H9 (cell line): ENCODE measurements at regions not wholly inside any gene's neighbourhood (a gene's known extent, or its start where the extent isn't known, plus 50 kb on each side); places are given as distances from the start of the nearest gene placed in this dataset.

Experiments
- DNase-seq: peaks from one replicate; pipeline ENCODE4 v3.0.0-alpha.2; 2017
- H2AFZ ChIP-seq: one replicate; pipeline ENCODE4 v1.6.1; 2013; ENCODE audit warnings: mild to moderate bottlenecking, low read length, control low read depth, moderate library complexity
- H2AK5ac ChIP-seq: 2 replicates; pipeline ENCODE4 v1.6.1; 2013; ENCODE audit warnings: low read length, control low read depth, mixed read lengths; ENCODE audit not compliant: insufficient read length
- H2BK120ac ChIP-seq: one replicate; pipeline ENCODE4 v1.6.1; 2013; ENCODE audit warnings: low read depth, mild to moderate bottlenecking, low read length, control low read depth, inconsistent platforms; ENCODE audit not compliant: poor library complexity, severe bottlenecking
- H2BK12ac ChIP-seq: 2 replicates; pipeline ENCODE4 v1.6.1; 2013; ENCODE audit warnings: low read length, control low read depth, mixed read lengths, low read depth; ENCODE audit not compliant: insufficient read length
- H2BK15ac ChIP-seq: 2 replicates; pipeline ENCODE4 v1.6.1; 2013; ENCODE audit warnings: low read depth, low read length, control low read depth
- H2BK20ac ChIP-seq: one replicate; pipeline ENCODE4 v1.6.1; 2013; ENCODE audit warnings: low read depth, mild to moderate bottlenecking, low read length, control low read depth, inconsistent platforms; ENCODE audit not compliant: poor library complexity, severe bottlenecking
- H2BK5ac ChIP-seq: 2 replicates; pipeline ENCODE4 v1.6.1; 2013; ENCODE audit warnings: low read length, control low read depth, mixed read lengths; ENCODE audit not compliant: insufficient read length
- H3K14ac ChIP-seq: 2 replicates; pipeline ENCODE4 v1.6.1; 2013; ENCODE audit warnings: low read length, control low read depth; ENCODE audit not compliant: insufficient read depth
- H3K18ac ChIP-seq: 2 replicates; pipeline ENCODE4 v1.6.1; 2013; ENCODE audit warnings: low read depth, mild to moderate bottlenecking, mixed read lengths, low read length, control low read depth; ENCODE audit not compliant: insufficient read length
- H3K23ac ChIP-seq: 2 replicates; pipeline ENCODE4 v1.6.1; 2013; ENCODE audit warnings: low read length, control low read depth, mixed read lengths, low read depth; ENCODE audit not compliant: insufficient read length
- H3K23me2 ChIP-seq: 2 replicates; pipeline ENCODE4 v1.6.1; 2013; ENCODE audit warnings: low read depth, mild to moderate bottlenecking, mixed read lengths, low read length, control low read depth; ENCODE audit not compliant: insufficient read length, poor library complexity, severe bottlenecking
- H3K27ac ChIP-seq: 2 replicates; pipeline ENCODE4 v1.5.1; 2013; ENCODE audit warnings: low read length, control low read depth, mixed read lengths, low read depth; ENCODE audit not compliant: insufficient read length
- H3K27me3 ChIP-seq: 2 replicates; pipeline ENCODE4 v1.6.1; 2013; ENCODE audit warnings: low read length, control low read depth, inconsistent platforms; ENCODE audit not compliant: insufficient read depth
- H3K4ac ChIP-seq: 2 replicates; pipeline ENCODE4 v1.6.1; 2013; ENCODE audit warnings: low read depth, mild to moderate bottlenecking, control low read depth, inconsistent platforms, low read length, moderate library complexity
- H3K4me1 ChIP-seq: 2 replicates; pipeline ENCODE4 v1.6.1; 2013; ENCODE audit warnings: low read length, control low read depth, inconsistent platforms; ENCODE audit not compliant: insufficient read depth
- H3K4me2 ChIP-seq: 2 replicates; pipeline ENCODE4 v1.6.1; 2013; ENCODE audit warnings: low read length, control low read depth, mixed read lengths; ENCODE audit not compliant: insufficient read length, insufficient read depth
- H3K56ac ChIP-seq: 2 replicates; pipeline ENCODE4 v1.6.1; 2013; ENCODE audit warnings: low read depth, mild to moderate bottlenecking, mixed read lengths, low read length, control low read depth; ENCODE audit not compliant: insufficient read length
- H3K79me1 ChIP-seq: 2 replicates; pipeline ENCODE4 v1.6.1; 2013; ENCODE audit warnings: low read depth, mild to moderate bottlenecking, moderate library complexity, low read length, control low read depth, inconsistent platforms; ENCODE audit not compliant: insufficient read depth, poor library complexity, severe bottlenecking
- H3K79me2 ChIP-seq: 2 replicates; pipeline ENCODE4 v1.6.1; 2013; ENCODE audit warnings: low read length, control low read depth, inconsistent platforms; ENCODE audit not compliant: insufficient read depth
- H3K9ac ChIP-seq: 2 replicates; pipeline ENCODE4 v1.6.1; 2013; ENCODE audit warnings: low read length, control low read depth, mixed read lengths; ENCODE audit not compliant: insufficient read length; ENCODE audit errors: extremely low read depth
- H3K9me3 ChIP-seq: one replicate; pipeline ENCODE4 v1.6.1; 2013; ENCODE audit warnings: low read depth, low read length, inconsistent platforms; ENCODE audit not compliant: control insufficient read depth
- H3T11ph ChIP-seq: one replicate; pipeline ENCODE4 v1.6.1; 2013; ENCODE audit warnings: mild to moderate bottlenecking, low read length, control low read depth, inconsistent platforms
- H4K20me1 ChIP-seq: one replicate; pipeline ENCODE4 v1.6.1; 2013; ENCODE audit not compliant: control insufficient read depth, insufficient read length, insufficient read depth
- H4K5ac ChIP-seq: 2 replicates; pipeline ENCODE4 v1.6.1; 2013; ENCODE audit warnings: low read depth, mild to moderate bottlenecking, mixed read lengths, low read length, control low read depth; ENCODE audit not compliant: insufficient read length
- H4K8ac ChIP-seq: replicated peaks from 2 replicates; pipeline ENCODE4 v1.6.1; 2013; ENCODE audit warnings: low read length, control low read depth, mixed read lengths, low read depth; ENCODE audit not compliant: insufficient read length
- H4K91ac ChIP-seq: 2 replicates; pipeline ENCODE4 v1.6.1; 2013; ENCODE audit warnings: low read depth, mild to moderate bottlenecking, moderate library complexity, mixed read lengths, low read length, control low read depth; ENCODE audit not compliant: insufficient read length
- H3K27ac Mint-ChIP-seq, 3 experiments: 2 replicates in 2 of 3; 3 replicates in 1 of 3; pipeline ENCODE4 v1.8.0; 2020 to 2021; ENCODE audit warnings: mixed read lengths in 3 of 3, mild to moderate bottlenecking in 1 of 3, moderate library complexity in 1 of 3
- H3K27me3 Mint-ChIP-seq: 2 replicates; pipeline ENCODE4 v1.8.0; 2021; ENCODE audit warnings: low read depth, mild to moderate bottlenecking, moderate library complexity, mixed read lengths
- H3K36me3 Mint-ChIP-seq, 3 experiments: 2 replicates in 2 of 3; 3 replicates in 1 of 3; pipeline ENCODE4 v1.8.0; 2020 to 2021; ENCODE audit warnings: low read depth in 3 of 3, mixed read lengths in 3 of 3; ENCODE audit not compliant: insufficient read depth in 1 of 3
- H3K4me1 Mint-ChIP-seq, 2 experiments: 2 replicates each; pipeline ENCODE4 v1.8.0; 2020; ENCODE audit warnings: mixed read lengths in 2 of 2
- H3K4me3 Mint-ChIP-seq, 2 experiments: 2 replicates in 1 of 2; 3 replicates in 1 of 2; pipeline ENCODE4 v1.8.0; 2020 to 2021; ENCODE audit warnings: mild to moderate bottlenecking in 2 of 2, mixed read lengths in 2 of 2, moderate library complexity in 1 of 2
- H3K9me3 Mint-ChIP-seq, 2 experiments: 2 replicates in 1 of 2; 3 replicates in 1 of 2; pipeline ENCODE4 v1.8.0; 2020; ENCODE audit warnings: mild to moderate bottlenecking in 2 of 2, mixed read lengths in 2 of 2, moderate library complexity in 1 of 2
- WGBS: extraction: QIAGEN DNeasy Blood & Tissue Kit; methylation state at CpG from one replicate; pipeline ENCODE4 v1.1.7; 2013; ENCODE audit warnings: missing lambda C conversion rate, low lambda C conversion rate, mixed read lengths; ENCODE audit not compliant: insufficient read length; ENCODE audit errors: extremely low coverage; 5-methylcytosine and 5-hydroxymethylcytosine counted together
- TF ChIP-seq, protein P1 (sequence below): fragments of 200-600 bp; sonication (generic); conservative IDR thresholded peaks from 3 replicates; pipeline ENCODE4 v1.8.0; 2021; ENCODE audit warnings: antibody characterized with exemption, mild to moderate bottlenecking

DNA sequence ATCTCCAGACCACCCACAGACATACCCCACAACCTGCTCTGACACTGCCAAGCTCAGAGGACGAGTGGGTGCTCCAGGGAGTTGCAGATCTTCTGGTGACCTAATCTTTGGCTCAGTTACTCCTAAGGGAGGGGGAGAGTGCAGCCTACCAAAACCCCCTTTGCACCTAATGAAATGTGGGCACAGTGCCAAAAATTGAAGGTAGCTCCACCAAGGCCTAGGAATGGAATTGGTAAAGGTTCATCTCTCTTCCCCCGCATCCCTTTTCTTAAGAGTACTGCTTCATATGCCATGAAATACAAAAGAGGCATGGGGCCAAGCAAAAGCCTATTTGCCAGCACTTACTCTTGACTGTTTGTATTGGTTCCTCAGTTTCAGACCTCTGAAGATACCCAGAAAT, 491.0 kb downstream of the NAF1 start:
- no peaks in the 10 kb centered on the region for H3K4me1 Mint-ChIP-seq

More for the DNA sequence above, 491.0 kb downstream of the NAF1 start:
- Mint-ChIP-seq H3K27me3 (no peaks in the 10 kb centered on the region; the same call in 1 of the 2 replicates), H3K36me3 (peaks cover 0 to 15% (median 0%) of the 10 kb centered on the region in 3 experiments; a peak in 3 of 7 replicates), H3K9me3 (peaks cover 9 to 11% of the 10 kb centered on the region in 2 experiments), H3K4me3 (no peak overlapping the region), H3K27ac (no peak overlapping the region)
- Histone ChIP-seq H3K23me2 (no peaks in the 10 kb centered on the region), H3K9me3 (no peaks in the 10 kb centered on the region), H3K4me2 (no peak overlapping the region), H2AK5ac (no peak overlapping the region), H3K79me2 (no peaks in the 10 kb centered on the region), H2BK120ac (no peak overlapping the region), H4K91ac (no peak overlapping the region), H2BK15ac (no peak overlapping the region), H4K20me1 (no peaks in the 10 kb centered on the region), H3K4me1 (no peaks in the 10 kb centered on the region), H3K9ac (no peak overlapping the region), H3K4ac (no peak overlapping the region), H2BK12ac (no peak overlapping the region), H2AFZ (no peak overlapping the region), H3K14ac (no peak overlapping the region), H3K18ac (no peak overlapping the region), H2BK5ac (no peak overlapping the region), H3K79me1 (no peaks in the 10 kb centered on the region), H3K27ac (no peak overlapping the region), H3K23ac (no peak overlapping the region), H3K27me3 (no peaks in the 10 kb centered on the region), H4K5ac (no peak overlapping the region), H3T11ph (no peak overlapping the region), H3K56ac (no peak overlapping the region), H4K8ac (no peak overlapping the region), H2BK20ac (no peak overlapping the region)
- DNase-seq, result no peak
- TF ChIP-seq, protein P1, sequence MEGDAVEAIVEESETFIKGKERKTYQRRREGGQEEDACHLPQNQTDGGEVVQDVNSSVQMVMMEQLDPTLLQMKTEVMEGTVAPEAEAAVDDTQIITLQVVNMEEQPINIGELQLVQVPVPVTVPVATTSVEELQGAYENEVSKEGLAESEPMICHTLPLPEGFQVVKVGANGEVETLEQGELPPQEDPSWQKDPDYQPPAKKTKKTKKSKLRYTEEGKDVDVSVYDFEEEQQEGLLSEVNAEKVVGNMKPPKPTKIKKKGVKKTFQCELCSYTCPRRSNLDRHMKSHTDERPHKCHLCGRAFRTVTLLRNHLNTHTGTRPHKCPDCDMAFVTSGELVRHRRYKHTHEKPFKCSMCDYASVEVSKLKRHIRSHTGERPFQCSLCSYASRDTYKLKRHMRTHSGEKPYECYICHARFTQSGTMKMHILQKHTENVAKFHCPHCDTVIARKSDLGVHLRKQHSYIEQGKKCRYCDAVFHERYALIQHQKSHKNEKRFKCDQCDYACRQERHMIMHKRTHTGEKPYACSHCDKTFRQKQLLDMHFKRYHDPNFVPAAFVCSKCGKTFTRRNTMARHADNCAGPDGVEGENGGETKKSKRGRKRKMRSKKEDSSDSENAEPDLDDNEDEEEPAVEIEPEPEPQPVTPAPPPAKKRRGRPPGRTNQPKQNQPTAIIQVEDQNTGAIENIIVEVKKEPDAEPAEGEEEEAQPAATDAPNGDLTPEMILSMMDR, result no peak
- no CpG with 5 or more reads among the region's 2 CpGs for WGBS
